Astrocyte (in vitro differentiated cells and primary cell): ENCODE measurements at regions not wholly inside any gene's neighbourhood (a gene's known extent, or its start where the extent isn't known, plus 50 kb on each side); places are given as distances from the start of the nearest gene placed in this dataset.

Experiments
- EZH2 ChIP-seq: IDR thresholded peaks from 2 replicates; pipeline ENCODE4 v1.6.1; 2012; ENCODE audit warnings: mild to moderate bottlenecking, low read length, inconsistent platforms; ENCODE audit not compliant: insufficient read depth
- TF ChIP-seq, protein P1 (sequence below): IDR thresholded peaks from 2 replicates; pipeline ENCODE4 v1.5.1; 2011; ENCODE audit warnings: low read depth, mild to moderate bottlenecking, inconsistent platforms, low read length, moderate library complexity; ENCODE audit not compliant: insufficient read depth

DNA sequence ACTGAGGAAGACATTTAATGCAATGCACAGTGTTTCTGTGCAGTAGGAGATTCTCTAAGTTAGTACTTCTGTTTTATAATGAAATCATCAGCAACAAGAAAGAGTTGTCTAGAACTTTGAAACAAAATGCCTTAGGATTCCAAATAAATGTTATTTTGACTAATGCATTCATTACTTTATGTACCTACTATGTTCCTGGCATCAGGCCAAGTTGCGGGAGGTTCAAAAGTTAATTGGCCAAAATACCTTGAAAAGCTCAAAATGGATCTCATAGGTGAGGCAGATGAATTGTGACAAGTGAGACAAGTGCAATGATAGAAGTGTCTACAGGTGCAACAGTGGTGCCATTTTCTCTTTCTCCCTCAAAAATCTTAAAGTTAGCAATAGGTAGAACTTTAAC is 289.4 kb downstream of the TOX3 start:
- TF ChIP-seq, protein P1, sequence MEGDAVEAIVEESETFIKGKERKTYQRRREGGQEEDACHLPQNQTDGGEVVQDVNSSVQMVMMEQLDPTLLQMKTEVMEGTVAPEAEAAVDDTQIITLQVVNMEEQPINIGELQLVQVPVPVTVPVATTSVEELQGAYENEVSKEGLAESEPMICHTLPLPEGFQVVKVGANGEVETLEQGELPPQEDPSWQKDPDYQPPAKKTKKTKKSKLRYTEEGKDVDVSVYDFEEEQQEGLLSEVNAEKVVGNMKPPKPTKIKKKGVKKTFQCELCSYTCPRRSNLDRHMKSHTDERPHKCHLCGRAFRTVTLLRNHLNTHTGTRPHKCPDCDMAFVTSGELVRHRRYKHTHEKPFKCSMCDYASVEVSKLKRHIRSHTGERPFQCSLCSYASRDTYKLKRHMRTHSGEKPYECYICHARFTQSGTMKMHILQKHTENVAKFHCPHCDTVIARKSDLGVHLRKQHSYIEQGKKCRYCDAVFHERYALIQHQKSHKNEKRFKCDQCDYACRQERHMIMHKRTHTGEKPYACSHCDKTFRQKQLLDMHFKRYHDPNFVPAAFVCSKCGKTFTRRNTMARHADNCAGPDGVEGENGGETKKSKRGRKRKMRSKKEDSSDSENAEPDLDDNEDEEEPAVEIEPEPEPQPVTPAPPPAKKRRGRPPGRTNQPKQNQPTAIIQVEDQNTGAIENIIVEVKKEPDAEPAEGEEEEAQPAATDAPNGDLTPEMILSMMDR: no peak
- TF ChIP-seq EZH2: no peak
